HEK293T (cell line): ENCODE measurements at regions not wholly inside any gene's neighbourhood (a gene's known extent, or its start where the extent isn't known, plus 50 kb on each side); places are given as distances from the start of the nearest gene placed in this dataset.

ENCODE experiments used
- ARNT ChIP-seq: fragments of 450-650 bp; IDR thresholded peaks from 2 replicates; pipeline ENCODE4 v1.6.1; 2017; ENCODE audit warnings: mild to moderate bottlenecking
- BHLHE40 ChIP-seq: fragments of 450-650 bp; IDR thresholded peaks from 2 replicates; pipeline ENCODE4 v1.6.1; 2016; ENCODE audit warnings: mild to moderate bottlenecking, moderate library complexity, borderline replicate concordance
- ELF4 ChIP-seq: fragments of 450-650 bp; IDR thresholded peaks from 2 replicates; pipeline ENCODE4 v1.6.1; 2017; ENCODE audit warnings: antibody characterized with exemption
- FOXA1 ChIP-seq: fragments of 450-650 bp; IDR thresholded peaks from 2 replicates; pipeline ENCODE4 v1.6.1; 2016; ENCODE audit warnings: mild to moderate bottlenecking
- FOXK2 ChIP-seq: fragments of 450-650 bp; IDR thresholded peaks from 2 replicates; pipeline ENCODE4 v1.6.1; 2016; ENCODE audit warnings: mild to moderate bottlenecking
- HDGF ChIP-seq: fragments of 450-650 bp; IDR thresholded peaks from 2 replicates; pipeline ENCODE4 v1.6.1; 2017; ENCODE audit warnings: antibody characterized with exemption, borderline replicate concordance
- SP1 ChIP-seq: fragments of 450-650 bp; IDR thresholded peaks from 2 replicates; pipeline ENCODE4 v1.6.1; 2017
- SUZ12 ChIP-seq: fragments of 450-650 bp; IDR thresholded peaks from 2 replicates; pipeline ENCODE4 v1.6.1; 2016; ENCODE audit warnings: mild to moderate bottlenecking
- ZNF384 ChIP-seq: fragments of 450-650 bp; IDR thresholded peaks from 2 replicates; pipeline ENCODE4 v1.6.1; 2016

DNA sequence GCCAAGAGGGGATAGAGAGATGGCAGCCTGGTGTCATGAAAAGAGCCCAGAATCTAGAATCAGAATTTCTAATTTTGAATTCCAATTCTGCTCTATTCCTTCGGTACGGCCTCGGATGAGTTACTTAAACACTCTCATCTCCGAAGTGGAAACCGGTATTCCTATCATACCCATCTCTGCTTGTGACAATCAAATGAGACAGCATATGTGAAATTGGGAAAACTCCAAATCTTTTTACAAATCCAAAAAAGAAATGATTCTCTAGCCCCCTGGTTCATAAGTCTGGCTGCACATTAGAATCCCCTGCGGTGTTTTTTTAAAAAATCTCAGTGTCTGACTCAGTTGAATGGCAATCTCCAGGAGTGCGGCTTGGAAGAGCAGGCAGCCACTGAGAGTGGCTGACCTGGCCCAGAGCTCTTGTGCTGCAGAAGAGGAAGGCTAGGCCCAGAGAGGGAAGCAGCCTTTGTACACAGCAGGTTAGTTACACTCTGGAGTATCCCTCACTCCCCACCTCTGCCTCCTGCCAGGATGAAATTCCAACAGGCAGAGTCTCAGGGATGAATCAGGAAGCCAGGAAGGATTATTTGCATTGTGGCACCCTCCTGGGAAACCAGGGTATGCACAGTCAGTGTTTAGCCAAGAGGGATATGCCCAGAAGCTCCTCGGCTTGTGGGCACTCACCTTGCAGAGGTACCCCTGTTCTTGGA, 93.6 kb upstream of the ISX start:
- TF ChIP-seq SP1 (no peak), ZNF384 (no peak), FOXK2 (no peak), HDGF (no peak), ELF4 (no peak), ARNT (no peak), FOXA1 (no peak), SUZ12 (no peak), BHLHE40 (no peak)
